PC-3 (cell line): ENCODE measurements at regions not wholly inside any gene's neighbourhood (a gene's known extent, or its start where the extent isn't known, plus 50 kb on each side); places are given as distances from the start of the nearest gene placed in this dataset.

Experiments used
- ATAC-seq: fragments of 200-7000 bp; cut with Tn5 transposase; 2 replicates; pipeline ENCODE4 v1.9.1; 2020; ENCODE audit warnings: mild to moderate bottlenecking, moderate library complexity
- BruUV-seq: library from RNA; stranded (reverse); fragments of 400-500 nt; replicated peaks from 2 replicates; lab custom pipeline; 2021; lab: Mats Ljungman, UMichigan
- CTCF ChIA-PET: fragments of 300-600 bp; sonication (Branson Sonifier 250); formaldehyde crosslinking; loops from one replicate; lab custom pipeline; 2022; ENCODE audit warnings: antibody characterized with exemption; lab: Charles Lee
- POLR2A ChIA-PET: fragments of 300-600 bp; sonication (Branson Sonifier 250); formaldehyde crosslinking; loops from one replicate; lab custom pipeline; 2022; ENCODE audit warnings: antibody characterized with exemption; ENCODE audit not compliant: unreplicated experiment; lab: Charles Lee
- DNase-seq: peaks from one replicate; pipeline ENCODE4 v3.0.0-alpha.2; 2015
- H2AFZ ChIP-seq: fragments of 300-600 bp; sonication (generic); 2 replicates; pipeline ENCODE4 v1.6.0; 2016; ENCODE audit warnings: antibody characterized with exemption, low read length
- H3F3A ChIP-seq: fragments of 300-600 bp; sonication (generic); one replicate; pipeline ENCODE4 v1.6.0; 2017; ENCODE audit warnings: antibody characterized with exemption, low read length, control low read depth, mild to moderate bottlenecking; ENCODE audit not compliant: unreplicated experiment
- H3K27ac ChIP-seq: fragments of 300-600 bp; sonication (generic); 2 replicates; pipeline ENCODE4 v1.5.1; 2016; ENCODE audit warnings: mild to moderate bottlenecking, low read length
- H3K27me3 ChIP-seq: fragments of 300-600 bp; sonication (generic); 2 replicates; pipeline ENCODE4 v1.6.1; 2016; ENCODE audit warnings: low read length, mixed read lengths
- H3K36me3 ChIP-seq: fragments of 300-600 bp; sonication (generic); 2 replicates; pipeline ENCODE4 v1.6.1; 2016; ENCODE audit warnings: low read depth, mixed run types, low read length, mixed read lengths
- H3K4me1 ChIP-seq: fragments of 300-600 bp; sonication (generic); 2 replicates; pipeline ENCODE4 v1.5.1; 2016; ENCODE audit warnings: low read length; ENCODE audit not compliant: insufficient read depth
- H3K4me2 ChIP-seq: fragments of 300-600 bp; sonication (generic); 2 replicates; pipeline ENCODE4 v1.6.0; 2016; ENCODE audit warnings: low read length
- H3K4me3 ChIP-seq: fragments of 300-600 bp; sonication (generic); 2 replicates; pipeline ENCODE4 v1.5.1; 2016; ENCODE audit warnings: mild to moderate bottlenecking, low read length, mixed read lengths
- H3K79me2 ChIP-seq: fragments of 300-600 bp; sonication (generic); 2 replicates; pipeline ENCODE4 v1.6.1; 2017; ENCODE audit warnings: low read length, mixed read lengths
- H3K9ac ChIP-seq: fragments of 300-600 bp; sonication (generic); 2 replicates; pipeline ENCODE4 v1.6.0; 2016; ENCODE audit warnings: mild to moderate bottlenecking, low read length
- H3K9me2 ChIP-seq: fragments of 300-600 bp; sonication (generic); replicated peaks from 2 replicates; pipeline ENCODE4 v1.6.1; 2016; ENCODE audit warnings: mixed run types, low read length, mixed read lengths
- H3K9me3 ChIP-seq: fragments of 300-600 bp; sonication (generic); 2 replicates; pipeline ENCODE4 v1.6.1; 2016; ENCODE audit warnings: low read length, mixed read lengths
- H4K20me1 ChIP-seq: fragments of 300-600 bp; sonication (generic); 2 replicates; pipeline ENCODE4 v1.6.1; 2016; ENCODE audit warnings: low read length, mixed read lengths
- CTCF ChIP-seq: fragments of 300-600 bp; sonication (generic); conservative IDR thresholded peaks from 2 replicates; pipeline ENCODE4 v1.5.1; 2017; ENCODE audit warnings: antibody characterized with exemption, low read depth, mild to moderate bottlenecking, low read length
- EZH2 ChIP-seq: fragments of 300-600 bp; sonication (generic); IDR thresholded peaks from one replicate; pipeline ENCODE4 v1.6.1; 2017; ENCODE audit warnings: antibody characterized with exemption, mild to moderate bottlenecking, low read length; ENCODE audit not compliant: unreplicated experiment
- EZH2phosphoT487 ChIP-seq: fragments of 300-600 bp; sonication (generic); IDR thresholded peaks from 2 replicates; pipeline ENCODE4 v1.6.1; 2018; ENCODE audit warnings: mild to moderate bottlenecking, antibody characterized with exemption, low read length, borderline replicate concordance
- intact Hi-C: fragments of 100-400 bp; cut with micrococcal nuclease; formaldehyde crosslinking; loops from 2 replicates; pipeline ENCODE4 v1.9.0; 2023

GRCh38 chr16:79436885-79437284, 163.7 kb downstream of the MAF start:
- ATAC-seq = no peak
- ChIA-PET CTCF (no interaction called here), POLR2A (no interaction called here)
- H3K9ac ChIP-seq = no peak overlapping the region
- no peak for TF ChIP-seq CTCF
- TF ChIP-seq EZH2 = no peak
- TF ChIP-seq EZH2phosphoT487 = no peak
- BruUV-seq = no TSS peak
- H3K27ac ChIP-seq = no peak overlapping the region
- no peaks in the 10 kb centered on the region for H3K79me2 ChIP-seq
- no peaks in the 10 kb centered on the region for H3K9me3 ChIP-seq
- H3K4me1 ChIP-seq = no peaks in the 10 kb centered on the region
- intact Hi-C loops = no loop called here
- H3K4me2 ChIP-seq = no peak overlapping the region
- no peak overlapping the region for H2AFZ ChIP-seq
- no peak overlapping the region for H3K4me3 ChIP-seq
- no peaks in the 10 kb centered on the region for H3F3A ChIP-seq
- DNase-seq = no peak
- no peaks in the 10 kb centered on the region for H3K36me3 ChIP-seq
- H3K27me3 ChIP-seq = no peaks in the 10 kb centered on the region
- H4K20me1 ChIP-seq = no peaks in the 10 kb centered on the region
- H3K9me2 ChIP-seq = no peaks in the 10 kb centered on the region

- Histone ChIP-seq H3K27ac (no peak overlapping the region), H3K4me2 (no peak overlapping the region), H4K20me1 (no peaks in the 10 kb centered on the region), H3K4me3 (no peak overlapping the region), H3K9me3 (no peaks in the 10 kb centered on the region), H3F3A (no peaks in the 10 kb centered on the region), H3K9ac (no peak overlapping the region), H3K36me3 (no peaks in the 10 kb centered on the region), H3K79me2 (no peaks in the 10 kb centered on the region), H3K4me1 (no peaks in the 10 kb centered on the region), H2AFZ (no peak overlapping the region), H3K27me3 (0 out of 2 replicates have a peak, but pooled peaks cover 9% of the 10 kb centered on the region), H3K9me2 (no peaks in the 10 kb centered on the region)
- intact Hi-C loops = no loop called here
- BruUV-seq = no TSS peak
- TF ChIP-seq EZH2phosphoT487 (no peak), CTCF (no peak), EZH2 (no peak)
- DNase-seq = no peak
- POLR2A ChIA-PET = no interaction called here
- ATAC-seq = no peak
- CTCF ChIA-PET = no interaction called here
Observed at GRCh38 chr16:79434771-79435170, 165.8 kb downstream of the MAF start.

- H3F3A ChIP-seq = no peaks in the 10 kb centered on the region
- CTCF ChIA-PET = no interaction called here
Observed at GRCh38 chr16:79434092-79434491, 166.4 kb downstream of the MAF start.

More at GRCh38 chr16:79434092-79434491, 166.4 kb downstream of the MAF start:
- H3K9me3 ChIP-seq = no peaks in the 10 kb centered on the region
- TF ChIP-seq EZH2 (no peak), EZH2phosphoT487 (no peak), CTCF (no peak)
- BruUV-seq = no TSS peak
- no peak overlapping the region for H3K27ac ChIP-seq
- POLR2A ChIA-PET = no interaction called here
- H3K27me3 ChIP-seq = 0 out of 2 replicates have a peak, but pooled peaks cover 9% of the 10 kb centered on the region
- no peaks in the 10 kb centered on the region for H3K36me3 ChIP-seq
- DNase-seq (no peak), ATAC-seq (no peak)
- no peaks in the 10 kb centered on the region for H3K79me2 ChIP-seq
- no peaks in the 10 kb centered on the region for H3K4me1 ChIP-seq
- no peaks in the 10 kb centered on the region for H4K20me1 ChIP-seq
- H3K9me2 ChIP-seq = no peaks in the 10 kb centered on the region
- intact Hi-C loops = no loop called here
- H2AFZ ChIP-seq = no peak overlapping the region
- H3K4me2 ChIP-seq = no peak overlapping the region
- no peak overlapping the region for H3K9ac ChIP-seq
- H3K4me3 ChIP-seq = no peak overlapping the region
